Germinal center (tissue), 1 donor: ENCODE measurements at regions not wholly inside any gene's neighbourhood (a gene's known extent, or its start where the extent isn't known, plus 50 kb on each side); places are given as distances from the start of the nearest gene placed in this dataset.

Experiments used
- DNase-seq: peaks from one replicate; pipeline ENCODE4 v3.0.0; 2012; ENCODE audit warnings: mixed read lengths, low spot score

GRCh38 chr4:138749303-138749702 is 266.3 kb upstream of the NOCT start:
- DNase-seq, result no peak

GRCh38 chr4:138741766-138742377 is 273.7 kb upstream of the NOCT start:
- no peak for DNase-seq

- no peak for DNase-seq
Measured at GRCh38 chr4:138740816-138741745, 274.5 kb upstream of the NOCT start.

- no peak for DNase-seq
Measured at GRCh38 chr4:138736362-138736761, 279.2 kb upstream of the NOCT start.

GRCh38 chr4:138734746-138735145 is 280.8 kb upstream of the NOCT start:
- DNase-seq, result no peak

GRCh38 chr4:138728566-138728965 is 287.0 kb upstream of the NOCT start:
- no peak for DNase-seq

GRCh38 chr4:138727731-138728130 is 287.9 kb upstream of the NOCT start:
- no peak for DNase-seq

GRCh38 chr4:138724530-138724929 is 291.1 kb upstream of the NOCT start:
- no peak for DNase-seq

GRCh38 chr4:138716559-138717335 is 298.8 kb upstream of the NOCT start:
- no peak for DNase-seq

GRCh38 chr4:138710297-138710696 is 305.3 kb upstream of the NOCT start:
- no peak for DNase-seq

GRCh38 chr4:138709859-138710258 is 305.7 kb upstream of the NOCT start:
- DNase-seq, result no peak

- DNase-seq, result no peak
Measured at GRCh38 chr4:138707746-138708677, 307.6 kb upstream of the NOCT start.

GRCh38 chr4:138706201-138706600 is 309.4 kb upstream of the NOCT start:
- DNase-seq, result no peak

- DNase-seq, result no peak
Measured at GRCh38 chr4:138702190-138702824, 313.3 kb upstream of the NOCT start.

- no peak for DNase-seq
Measured at GRCh38 chr4:138698641-138699040, 316.9 kb upstream of the NOCT start.

- DNase-seq, result no peak
Measured at GRCh38 chr4:138697851-138698250, 317.7 kb upstream of the NOCT start.

GRCh38 chr4:138696771-138697170 is 318.8 kb upstream of the NOCT start:
- no peak for DNase-seq

- DNase-seq, result no peak
Measured at GRCh38 chr4:138696058-138696457, 319.5 kb upstream of the NOCT start.

GRCh38 chr4:138693526-138693925 is 322.1 kb upstream of the NOCT start:
- DNase-seq, result no peak

GRCh38 chr4:138692411-138692810 is 323.2 kb upstream of the NOCT start:
- no peak for DNase-seq

- DNase-seq, result no peak
Measured at GRCh38 chr4:138689593-138689992, 326.0 kb upstream of the NOCT start.
